GM19438 (cell line): ENCODE measurements at regions not wholly inside any gene's neighbourhood (a gene's known extent, or its start where the extent isn't known, plus 50 kb on each side); places are given as distances from the start of the nearest gene placed in this dataset.
"Not testable (repeated sequence)": the region's sequence is repeated elsewhere in the genome, so short reads cannot be mapped to it uniquely, and the experiment has no call there.

Experiments
- ATAC-seq: cut with Tn5 transposase; IDR thresholded peaks from one replicate; pipeline ENCODE4 v1.9.1; 2021; ENCODE audit warnings: low read depth; ENCODE audit not compliant: unreplicated experiment

DNA sequence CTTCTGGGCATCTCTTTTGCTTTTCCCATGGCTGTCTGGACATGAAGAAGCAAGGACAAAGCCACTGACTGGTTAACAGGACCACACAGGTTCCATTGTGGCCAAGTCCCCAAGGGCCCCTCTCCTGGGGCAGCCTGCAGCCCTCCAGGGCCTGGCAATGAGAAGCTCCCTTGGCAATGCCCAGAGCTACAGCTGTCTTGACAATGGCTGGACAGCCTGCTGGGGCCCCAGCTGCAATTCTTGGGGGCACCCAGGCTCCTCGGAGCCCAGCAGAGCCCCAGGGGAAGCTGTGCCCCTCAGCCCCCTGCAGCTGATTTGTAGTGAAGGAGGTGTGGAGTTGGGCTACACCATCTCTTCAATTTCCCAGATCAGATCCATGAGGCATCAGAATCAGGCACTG, 384.9 kb upstream of the PODXL start:
- no peak for ATAC-seq

DNA sequence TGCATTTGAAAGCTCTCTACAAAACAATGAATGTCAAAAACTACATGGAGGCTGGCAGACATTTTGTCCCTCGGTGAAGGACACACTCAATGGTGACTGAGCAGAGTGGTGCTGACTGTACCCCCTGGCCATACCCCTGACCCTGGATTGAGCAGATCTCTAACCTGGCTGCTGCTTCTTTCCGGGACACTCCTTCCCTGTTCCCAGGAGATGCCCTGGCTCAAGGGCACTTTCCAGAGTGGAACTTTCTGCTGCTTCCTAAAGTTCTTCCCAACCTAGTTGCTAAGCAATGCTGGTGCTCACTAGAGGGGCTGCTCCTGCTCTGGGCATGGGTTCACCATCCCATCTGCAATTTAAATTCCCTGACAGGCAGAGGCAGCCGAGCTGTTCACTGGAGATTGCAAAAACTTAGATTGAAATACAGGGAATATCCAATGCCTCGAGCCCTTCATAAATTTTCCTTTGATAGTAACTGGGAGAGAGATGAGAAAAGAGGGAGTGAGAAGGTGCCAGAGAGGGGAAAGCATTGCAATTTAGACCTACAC, 384.3 kb upstream of the PODXL start:
- no peak for ATAC-seq

- not testable (repeated sequence) for ATAC-seq
Observed at GRCh38 chr7:131938788-131939187, 382.4 kb upstream of the PODXL start.

GRCh38 chr7:131937868-131938267, 381.4 kb upstream of the PODXL start:
- ATAC-seq: no peak

GRCh38 chr7:131935180-131935579, 378.8 kb upstream of the PODXL start:
- no peak for ATAC-seq

DNA sequence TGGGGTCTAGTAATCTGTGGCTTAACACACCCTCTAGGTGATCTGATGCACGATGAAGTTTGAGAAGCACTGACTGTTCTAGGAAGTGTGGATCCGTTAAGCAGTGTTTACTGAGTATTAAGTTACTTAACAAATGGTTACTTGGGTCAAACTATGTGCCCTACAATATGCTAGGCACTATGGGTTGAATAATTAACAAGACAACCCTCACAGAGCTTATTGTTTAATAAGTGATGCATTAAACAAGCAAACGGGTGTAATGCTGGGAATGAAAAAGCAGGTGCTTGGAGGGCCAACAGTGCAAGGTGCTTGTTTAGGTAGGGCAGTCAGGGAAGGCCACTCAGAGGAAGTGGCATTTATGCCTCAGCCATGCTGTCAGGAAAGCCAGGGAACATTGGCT, 378.0 kb upstream of the PODXL start:
- no peak for ATAC-seq

- ATAC-seq: no peak
Observed at GRCh38 chr7:131933751-131934289, 377.4 kb upstream of the PODXL start.

DNA sequence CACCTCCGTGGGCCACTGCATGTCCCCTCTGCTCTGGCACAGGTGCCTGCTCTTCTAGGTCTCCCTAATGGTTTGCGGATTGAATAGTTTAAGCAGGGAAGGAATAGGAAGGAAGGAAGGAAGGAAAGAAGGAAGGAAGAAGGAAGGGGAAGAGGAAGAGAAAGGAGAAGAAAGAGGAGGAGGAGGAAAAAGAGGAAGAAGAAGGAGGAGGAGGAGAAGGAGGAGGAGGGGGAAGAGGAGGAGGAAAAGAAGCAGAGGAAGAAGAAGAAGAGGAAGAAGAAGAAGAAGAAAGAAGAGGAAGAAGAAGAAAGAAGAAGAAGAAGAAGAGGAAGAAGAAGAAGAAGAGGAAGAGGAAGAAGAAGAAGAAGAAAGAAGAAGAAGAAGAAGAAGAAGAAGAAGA, 376.8 kb upstream of the PODXL start:
- ATAC-seq: not testable (repeated sequence)

GRCh38 chr7:131932271-131932670, 375.8 kb upstream of the PODXL start:
- no peak for ATAC-seq

DNA sequence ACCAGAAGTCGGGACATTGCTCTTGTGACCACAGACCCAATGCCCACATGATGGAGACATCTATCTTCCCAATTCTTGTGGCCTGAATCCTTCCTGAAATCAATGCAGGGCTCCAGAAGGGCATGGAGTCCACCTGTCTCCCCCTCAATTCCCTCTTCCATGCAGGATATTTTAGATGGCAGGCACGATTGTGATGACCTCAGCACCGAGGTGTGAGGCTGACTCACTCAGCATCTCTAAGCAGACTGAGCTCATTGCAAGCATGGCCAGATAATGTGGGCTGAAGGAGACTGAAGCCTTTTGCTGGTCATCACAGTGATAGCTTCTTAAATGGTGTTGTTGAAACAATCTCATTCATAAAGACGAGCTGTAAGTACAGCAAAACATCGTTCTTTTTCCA, 374.9 kb upstream of the PODXL start:
- no peak for ATAC-seq

- no peak for ATAC-seq
Observed at GRCh38 chr7:131929632-131930031, 373.2 kb upstream of the PODXL start.

DNA sequence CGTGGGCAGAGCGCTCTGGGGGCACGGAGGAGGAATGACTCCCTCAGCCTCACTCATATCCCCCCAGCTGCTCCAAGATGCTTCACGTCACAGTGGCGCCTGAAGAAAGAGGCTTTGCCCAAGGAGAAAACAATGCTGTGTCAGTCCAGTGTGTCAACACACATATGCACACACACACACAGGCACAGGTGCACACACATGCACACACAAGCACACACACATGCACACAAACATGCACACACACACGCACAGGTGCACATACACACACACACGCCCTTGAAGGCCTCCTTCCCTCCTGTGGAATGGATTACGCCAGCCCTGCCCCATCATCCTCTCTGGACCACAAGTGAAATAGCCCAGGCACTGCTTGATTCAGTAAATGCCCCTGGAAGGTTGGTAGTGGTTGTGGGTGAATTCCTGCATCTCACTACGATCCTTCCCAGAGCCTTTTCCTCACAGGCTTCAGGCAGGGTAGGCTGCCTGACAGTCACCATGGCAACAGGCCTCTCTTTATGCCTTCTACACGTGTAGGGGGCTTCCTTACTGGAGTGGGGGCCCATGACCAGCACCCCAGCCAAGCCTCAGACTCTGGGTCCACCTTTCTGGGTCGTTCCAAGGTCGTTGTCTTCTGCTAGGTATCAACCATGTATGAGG, 371.5 kb upstream of the PODXL start:
- ATAC-seq: no peak

DNA sequence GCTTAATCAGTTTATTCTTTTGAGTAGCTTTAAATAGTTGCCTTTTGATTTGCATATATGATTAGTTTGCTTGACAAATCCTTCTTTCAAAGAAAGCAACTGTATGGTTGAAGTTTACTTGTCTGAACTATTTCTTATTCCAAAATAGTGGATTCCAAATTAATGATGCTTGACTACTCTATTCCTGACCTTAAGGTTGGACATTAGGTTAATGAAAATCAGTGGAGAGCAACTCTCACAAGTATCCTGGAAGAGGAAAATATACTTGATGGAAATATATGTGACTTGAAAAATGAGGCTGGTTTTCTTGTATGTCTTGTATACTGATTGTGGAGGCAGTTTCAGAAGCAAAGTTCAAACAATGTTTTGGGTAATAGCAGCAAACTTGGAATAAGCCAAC, 369.2 kb upstream of the PODXL start:
- ATAC-seq: no peak

DNA sequence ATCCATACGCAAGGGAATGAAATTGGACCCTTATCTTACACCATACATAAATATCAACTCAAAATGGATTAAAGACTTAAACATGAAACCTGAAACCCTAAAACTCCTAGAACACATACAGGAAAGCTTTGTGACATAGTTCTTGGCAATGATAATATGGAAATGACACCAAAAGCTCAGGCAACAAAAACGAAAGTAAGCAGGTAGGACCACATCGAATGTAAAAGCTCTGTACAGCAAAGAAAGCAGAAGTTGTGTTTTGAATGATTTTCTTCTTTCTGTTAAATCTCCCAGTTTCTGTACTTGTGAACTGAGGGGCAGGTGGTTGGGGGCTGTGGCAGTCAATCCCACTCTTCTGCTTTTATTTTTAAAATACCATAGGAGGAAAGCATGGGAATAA, 368.4 kb upstream of the PODXL start:
- ATAC-seq: no peak

DNA sequence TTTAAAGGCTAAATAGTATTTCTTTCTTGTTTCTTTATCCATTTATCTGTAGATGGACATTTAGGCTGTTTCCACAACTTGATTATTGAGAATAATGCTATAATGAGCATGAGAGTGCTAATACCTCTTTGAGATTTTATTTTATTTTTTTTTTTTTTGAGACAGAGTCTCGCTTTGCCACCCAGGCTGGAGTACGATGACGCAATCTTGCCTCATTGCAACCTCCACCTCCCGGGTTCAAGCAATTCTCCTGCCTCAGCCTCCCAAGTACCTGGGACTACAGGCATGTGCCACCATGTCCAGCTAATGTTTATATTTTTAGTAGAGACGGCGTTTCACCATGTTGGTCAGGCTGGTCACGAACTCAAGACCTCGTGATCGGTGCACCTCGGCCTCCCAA, 366.5 kb upstream of the PODXL start:
- ATAC-seq: not testable (repeated sequence)

GRCh38 chr7:131921016-131921415, 364.6 kb upstream of the PODXL start:
- no peak for ATAC-seq

DNA sequence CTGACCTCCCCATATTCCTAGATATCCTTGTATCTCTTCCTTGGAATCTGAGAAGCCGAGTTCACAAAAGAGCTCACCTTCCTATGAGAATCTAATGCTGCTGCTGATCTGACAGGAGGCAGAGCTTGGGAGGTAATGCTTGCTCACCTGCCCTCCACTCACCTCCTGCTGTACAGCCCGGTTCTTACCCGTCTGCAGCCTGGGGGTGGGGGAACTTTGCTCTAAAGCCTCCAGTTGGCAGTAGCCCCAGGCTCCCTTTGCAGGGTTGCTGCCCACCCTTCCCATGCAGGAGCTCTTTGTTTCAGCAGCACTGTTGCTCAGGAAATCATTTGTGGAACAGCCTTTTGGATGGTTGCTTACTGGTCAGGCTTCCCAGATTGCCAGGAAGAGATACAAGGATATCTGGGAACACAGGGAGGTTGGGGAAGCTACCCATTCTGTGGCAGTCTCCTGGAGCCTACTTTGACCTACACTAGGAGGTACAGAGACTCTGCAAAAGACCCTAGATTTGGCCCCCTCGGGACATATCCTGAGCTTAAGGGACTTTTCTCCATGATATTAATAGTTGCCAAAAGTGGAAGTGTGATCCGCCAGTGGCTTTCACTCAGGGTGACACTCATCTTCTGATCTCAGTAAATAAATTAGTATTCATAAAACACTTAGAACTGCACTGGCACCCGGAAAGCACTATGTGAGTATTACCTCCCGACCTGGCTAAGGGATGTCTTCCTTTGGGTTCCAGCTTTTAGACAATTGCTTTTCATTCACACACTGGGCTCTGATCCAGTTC, 363.7 kb upstream of the PODXL start:
- ATAC-seq: peak; percentile 69

- no peak for ATAC-seq
Observed at GRCh38 chr7:131911112-131911511, 354.7 kb upstream of the PODXL start.

GRCh38 chr7:131909151-131909768, 352.8 kb upstream of the PODXL start:
- ATAC-seq: no peak

DNA sequence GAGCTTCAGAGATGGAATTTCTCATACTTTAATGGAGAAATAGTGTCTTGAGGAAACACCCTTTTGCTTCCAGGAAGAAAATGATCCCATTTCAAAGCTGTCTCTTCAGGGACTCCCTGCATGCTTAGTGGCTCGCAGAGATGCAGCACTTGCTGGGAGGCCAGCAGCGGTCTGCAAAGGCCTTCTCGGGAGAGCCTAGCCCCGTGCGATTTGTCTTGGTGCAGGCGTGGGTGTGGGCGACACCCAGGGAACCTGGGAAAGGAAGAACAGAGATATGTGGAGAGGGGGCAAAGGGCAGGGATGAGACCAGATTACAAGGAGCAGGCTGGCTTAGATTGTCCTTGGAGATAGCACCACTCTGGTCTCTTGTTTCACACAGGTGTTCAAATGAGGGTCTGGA, 352.3 kb upstream of the PODXL start:
- ATAC-seq: no peak

GRCh38 chr7:131905471-131905973, 349.1 kb upstream of the PODXL start:
- ATAC-seq: no peak
